Natural killer cell (primary cell): ENCODE measurements at regions not wholly inside any gene's neighbourhood (a gene's known extent, or its start where the extent isn't known, plus 50 kb on each side); places are given as distances from the start of the nearest gene placed in this dataset.
"Not testable (repeated sequence)": the region's sequence is repeated elsewhere in the genome, so short reads cannot be mapped to it uniquely, and the experiment has no call there.

ENCODE experiments used
- ATAC-seq, 3 donors: fragments of 150-1000 bp in 2 of 3; fragments of 200-7000 bp in 1 of 3; cut with Tn5 transposase; 1 replicate in 1 of 3; 2 replicates in 2 of 3; pipeline ENCODE4 v1.10.0; 2021; ENCODE audit warnings: mild to moderate bottlenecking in 2 of 3, moderate library complexity in 2 of 3
- DNase-seq, 2 donors: peaks; one replicate each; pipeline versions ENCODE4 v3.0.0 to v3.0.0-alpha.2; 2013 to 2021; ENCODE audit warnings: mixed read lengths in 1 of 2
- H3K27ac ChIP-seq: one replicate; pipeline ENCODE4 v1.5.1; 2013; ENCODE audit warnings: mild to moderate bottlenecking, low read length
- H3K27me3 ChIP-seq: one replicate; pipeline ENCODE4 v1.6.1; 2013; ENCODE audit warnings: low read length; ENCODE audit not compliant: control insufficient read depth, insufficient read depth
- H3K36me3 ChIP-seq: one replicate; pipeline ENCODE4 v1.6.1; 2013; ENCODE audit warnings: low read length; ENCODE audit not compliant: control insufficient read depth, insufficient read depth
- H3K4me1 ChIP-seq: one replicate; pipeline ENCODE4 v1.6.1; 2013; ENCODE audit warnings: low read length; ENCODE audit not compliant: control insufficient read depth, insufficient read depth
- H3K4me3 ChIP-seq: one replicate; pipeline ENCODE4 v1.5.1; 2013; ENCODE audit warnings: low read length
- H3K9me3 ChIP-seq: one replicate; pipeline ENCODE4 v1.6.1; 2013; ENCODE audit warnings: low read length; ENCODE audit not compliant: control insufficient read depth, insufficient read depth
- H3K27ac Mint-ChIP-seq, 2 donors: one replicate each; pipeline ENCODE4 v1.8.0; 2022; ENCODE audit warnings: mild to moderate bottlenecking in 2 of 2, mixed read lengths in 2 of 2, moderate library complexity in 1 of 2
- H3K27me3 Mint-ChIP-seq, 2 donors: one replicate each; pipeline ENCODE4 v1.8.0; 2022; ENCODE audit warnings: low read depth in 2 of 2, mixed read lengths in 2 of 2
- H3K36me3 Mint-ChIP-seq: one replicate; pipeline ENCODE4 v1.8.0; 2022; ENCODE audit warnings: mixed read lengths
- H3K4me1 Mint-ChIP-seq, 2 donors: one replicate each; pipeline ENCODE4 v1.8.0; 2022; ENCODE audit warnings: mixed read lengths in 2 of 2
- H3K4me3 Mint-ChIP-seq: one replicate; pipeline ENCODE4 v1.8.0; 2022; ENCODE audit warnings: mild to moderate bottlenecking, moderate library complexity, mixed read lengths
- H3K9me3 Mint-ChIP-seq, 2 donors: one replicate each; pipeline ENCODE4 v1.8.0; 2022; ENCODE audit warnings: mixed read lengths in 2 of 2
- CTCF ChIP-seq: fragments of 200-600 bp; IDR thresholded peaks from one replicate; pipeline ENCODE4 v1.8.0; 2022; ENCODE audit warnings: antibody characterized with exemption
- WGBS: methylation state at CpG from one replicate; pipeline ENCODE4 v1.1.7; 2013; ENCODE audit warnings: missing lambda C conversion rate; ENCODE audit not compliant: insufficient coverage; 5-methylcytosine and 5-hydroxymethylcytosine counted together
- intact Hi-C: fragments of 100-400 bp; cut with micrococcal nuclease; formaldehyde crosslinking; loops from one replicate; pipeline ENCODE4 v1.14.2; 2022

- H3K4me1 Mint-ChIP-seq = no peaks in the 10 kb centered on the region
- H3K4me1 ChIP-seq = no peaks in the 10 kb centered on the region
- ATAC-seq = no peak
- H3K27me3 Mint-ChIP-seq = no peaks in the 10 kb centered on the region
- no peak for TF ChIP-seq CTCF
- H3K27ac ChIP-seq = no peak overlapping the region
- H3K27ac Mint-ChIP-seq = no peak overlapping the region
- no peaks in the 10 kb centered on the region for H3K36me3 Mint-ChIP-seq
- H3K27me3 ChIP-seq = no peaks in the 10 kb centered on the region
- DNase-seq = no peak
- H3K4me3 Mint-ChIP-seq = no peak overlapping the region
- H3K9me3 ChIP-seq = peaks cover 3% of the 10 kb centered on the region
- peaks cover 15 to 16% of the 10 kb centered on the region in 2 donors for H3K9me3 Mint-ChIP-seq
- intact Hi-C loops = no loop called here
- 60% methylated on average over 1 of the region's 1 CpG for WGBS
- H3K36me3 ChIP-seq = no peaks in the 10 kb centered on the region
- H3K4me3 ChIP-seq = no peak overlapping the region
Measured at GRCh38 chr1:83043244-83043643, 955.7 kb downstream of the TTLL7 start.

GRCh38 chr1:83039091-83039490 lies 959.8 kb downstream of the TTLL7 start:
- H3K27me3 ChIP-seq, DNase-seq, H3K4me3 ChIP-seq, ATAC-seq, H3K36me3 ChIP-seq, H3K36me3 Mint-ChIP-seq, H3K4me3 Mint-ChIP-seq, H3K9me3 ChIP-seq, H3K27ac Mint-ChIP-seq, H3K27ac ChIP-seq, H3K27me3 Mint-ChIP-seq, H3K4me1 ChIP-seq, intact Hi-C loops, H3K4me1 Mint-ChIP-seq: not testable (repeated sequence)
- 91% methylated on average over 6 of the region's 6 CpGs for WGBS
- H3K9me3 Mint-ChIP-seq = peaks cover 13 to 14% of the 10 kb centered on the region in 2 donors

DNA sequence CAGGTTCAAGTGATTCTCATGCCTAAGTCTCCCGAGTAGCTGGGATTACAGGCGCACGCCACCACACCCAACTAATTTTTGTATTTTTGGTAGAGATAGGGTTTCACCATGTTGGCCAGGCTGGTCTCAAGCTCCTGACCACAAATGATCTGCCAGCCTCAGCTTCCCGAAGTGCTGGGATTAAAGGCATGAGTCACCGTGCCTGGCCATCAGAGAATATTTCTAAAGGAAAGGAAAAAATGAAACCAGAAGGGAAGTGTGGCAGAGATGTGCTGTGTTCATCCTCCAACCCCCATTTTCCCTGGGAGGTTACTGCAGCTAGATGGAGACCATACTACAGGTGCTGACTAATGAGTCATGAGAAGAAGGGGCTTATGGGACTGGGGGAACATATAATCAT lies 964.1 kb downstream of the TTLL7 start:
- no peak overlapping the region for H3K27ac Mint-ChIP-seq
- 96% methylated on average over 3 of the region's 5 CpGs for WGBS
- no peak overlapping the region for H3K4me3 ChIP-seq
- H3K4me1 Mint-ChIP-seq = no peaks in the 10 kb centered on the region
- TF ChIP-seq CTCF = no peak
- H3K9me3 ChIP-seq = peaks cover 6% of the 10 kb centered on the region
- H3K27me3 ChIP-seq = no peaks in the 10 kb centered on the region
- peaks cover 8% of the 10 kb centered on the region for H3K36me3 Mint-ChIP-seq
- no peaks in the 10 kb centered on the region for H3K36me3 ChIP-seq
- no peak overlapping the region for H3K27ac ChIP-seq
- no peak for ATAC-seq
- H3K27me3 Mint-ChIP-seq = no peaks in the 10 kb centered on the region
- H3K9me3 Mint-ChIP-seq = peaks cover 16 to 20% of the 10 kb centered on the region in 2 donors
- H3K4me1 ChIP-seq = no peaks in the 10 kb centered on the region
- DNase-seq = no peak
- intact Hi-C loops = no loop called here
- H3K4me3 Mint-ChIP-seq = no peak overlapping the region

GRCh38 chr1:83033682-83034081 lies 965.2 kb downstream of the TTLL7 start:
- no peak for ATAC-seq
- Histone ChIP-seq H3K36me3 (no peaks in the 10 kb centered on the region), H3K9me3 (peaks cover 6% of the 10 kb centered on the region), H3K27me3 (no peaks in the 10 kb centered on the region), H3K4me3 (no peak overlapping the region), H3K4me1 (no peaks in the 10 kb centered on the region), H3K27ac (no peak overlapping the region)
- Mint-ChIP-seq H3K9me3 (peaks cover 18 to 23% of the 10 kb centered on the region in 2 donors), H3K27ac (no peak overlapping the region), H3K4me3 (no peak overlapping the region), H3K27me3 (no peaks in the 10 kb centered on the region), H3K36me3 (peaks cover 8% of the 10 kb centered on the region), H3K4me1 (no peaks in the 10 kb centered on the region)
- intact Hi-C loops = no loop called here
- DNase-seq = no peak
- TF ChIP-seq CTCF = no peak
